Prostate gland (tissue), 2 donors: ENCODE measurements at regions not wholly inside any gene's neighbourhood (a gene's known extent, or its start where the extent isn't known, plus 50 kb on each side); places are given as distances from the start of the nearest gene placed in this dataset.

ENCODE experiments used
- DNase-seq: peaks from one replicate; pipeline ENCODE4 v3.0.0-alpha.2; 2019; ENCODE audit warnings: low spot score
- H3K27ac ChIP-seq, 2 donors: fragments of 200-600 bp; sonication (generic); 2 replicates each; pipeline ENCODE4 v1.5.1; 2017 to 2019
- H3K27me3 ChIP-seq: fragments of 200-600 bp; sonication (generic); replicated peaks from 2 replicates; pipeline ENCODE4 v1.5.1; 2019; ENCODE audit not compliant: insufficient read depth
- H3K36me3 ChIP-seq, 2 donors: fragments of 200-600 bp; sonication (generic); 1 replicate in 1 of 2; 2 replicates in 1 of 2; pipeline versions ENCODE4 v1.5.1 to v1.8.1; 2017 to 2019
- H3K4me1 ChIP-seq: fragments of 200-600 bp; sonication (generic); replicated peaks from 2 replicates; pipeline ENCODE4 v1.5.1; 2019
- H3K4me3 ChIP-seq, 2 donors: fragments of 200-600 bp; sonication (generic); 2 replicates each; pipeline ENCODE4 v1.5.1; 2017 to 2019
- H3K9me3 ChIP-seq: fragments of 200-600 bp; sonication (generic); 2 replicates; pipeline ENCODE4 v1.5.1; 2017
- POLR2A ChIP-seq: fragments of 450-650 bp; IDR thresholded peaks from one replicate; pipeline ENCODE4 v1.6.1; 2016; ENCODE audit warnings: antibody characterized with exemption, mild to moderate bottlenecking
- POLR2AphosphoS5 ChIP-seq: sonication (generic); formaldehyde crosslinking; IDR thresholded peaks from one replicate; pipeline ENCODE4 v1.6.1; 2017; ENCODE audit warnings: antibody characterized with exemption
- WGBS: methylation state at CpG from one replicate; pipeline ENCODE4 v1.1.5; 2018; 5-methylcytosine and 5-hydroxymethylcytosine counted together
- intact Hi-C: fragments of 100-400 bp; cut with DNase I; formaldehyde crosslinking; loops from one replicate; pipeline ENCODE4 v1.14.2; 2022
- TF ChIP-seq, protein P1 (sequence below), 4 experiments: fragments of 200-600 bp in 2 of 4; fragments of 450-650 bp in 2 of 4; sonication (generic) in 2 of 4; IDR thresholded peaks; 1 replicate in 3 of 4; 2 replicates in 1 of 4; pipeline ENCODE4 v1.5.1; 2016 to 2019; ENCODE audit warnings: antibody characterized with exemption in 4 of 4, mild to moderate bottlenecking in 2 of 4, moderate library complexity in 2 of 4

DNA sequence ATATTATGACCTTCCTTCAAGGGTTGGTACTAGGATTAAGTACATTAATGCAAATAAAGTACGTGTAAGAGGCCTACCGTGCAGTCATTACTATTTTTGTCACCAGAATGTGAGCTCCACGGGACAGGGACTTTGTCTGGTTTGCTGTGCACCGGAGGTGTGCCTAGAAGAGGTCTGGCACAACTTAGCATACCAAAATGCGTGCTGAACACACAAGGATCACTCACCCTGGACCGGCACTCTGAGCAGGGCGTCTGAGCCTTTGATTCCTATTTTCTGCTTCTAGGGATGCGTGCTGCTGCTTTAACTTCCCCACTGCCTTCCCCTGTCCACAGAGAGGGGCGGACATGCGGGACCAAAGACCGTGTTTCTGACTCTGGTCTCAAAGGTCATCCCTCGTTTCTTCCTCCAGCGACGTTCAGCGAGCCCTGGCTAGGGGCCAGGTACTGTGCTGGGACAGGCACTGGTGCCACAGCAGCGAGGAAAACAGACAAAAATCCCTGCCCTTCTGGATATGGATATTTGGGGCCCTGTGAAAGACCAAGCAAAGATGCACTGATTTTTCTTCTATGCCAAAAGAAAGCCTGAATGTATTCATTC, 222.7 kb downstream of the BMP7 start:
- H3K36me3 ChIP-seq = no peaks in the 10 kb centered on the region
- TF ChIP-seq POLR2A = no peak
- TF ChIP-seq POLR2AphosphoS5 = no peak
- TF ChIP-seq, protein P1, sequence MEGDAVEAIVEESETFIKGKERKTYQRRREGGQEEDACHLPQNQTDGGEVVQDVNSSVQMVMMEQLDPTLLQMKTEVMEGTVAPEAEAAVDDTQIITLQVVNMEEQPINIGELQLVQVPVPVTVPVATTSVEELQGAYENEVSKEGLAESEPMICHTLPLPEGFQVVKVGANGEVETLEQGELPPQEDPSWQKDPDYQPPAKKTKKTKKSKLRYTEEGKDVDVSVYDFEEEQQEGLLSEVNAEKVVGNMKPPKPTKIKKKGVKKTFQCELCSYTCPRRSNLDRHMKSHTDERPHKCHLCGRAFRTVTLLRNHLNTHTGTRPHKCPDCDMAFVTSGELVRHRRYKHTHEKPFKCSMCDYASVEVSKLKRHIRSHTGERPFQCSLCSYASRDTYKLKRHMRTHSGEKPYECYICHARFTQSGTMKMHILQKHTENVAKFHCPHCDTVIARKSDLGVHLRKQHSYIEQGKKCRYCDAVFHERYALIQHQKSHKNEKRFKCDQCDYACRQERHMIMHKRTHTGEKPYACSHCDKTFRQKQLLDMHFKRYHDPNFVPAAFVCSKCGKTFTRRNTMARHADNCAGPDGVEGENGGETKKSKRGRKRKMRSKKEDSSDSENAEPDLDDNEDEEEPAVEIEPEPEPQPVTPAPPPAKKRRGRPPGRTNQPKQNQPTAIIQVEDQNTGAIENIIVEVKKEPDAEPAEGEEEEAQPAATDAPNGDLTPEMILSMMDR (IDR thresholded peaks at IDR 0.05) = no peak
- H3K9me3 ChIP-seq = no peaks in the 10 kb centered on the region
- intact Hi-C loops = no loop called here
- no peak for DNase-seq
- peaks cover 3% of the 10 kb centered on the region for H3K27me3 ChIP-seq
- no peak overlapping the region for H3K27ac ChIP-seq
- no peak overlapping the region for H3K4me3 ChIP-seq
- WGBS = 41% methylated on average over 16 of the region's 16 CpGs
- H3K4me1 ChIP-seq = no peaks in the 10 kb centered on the region

DNA sequence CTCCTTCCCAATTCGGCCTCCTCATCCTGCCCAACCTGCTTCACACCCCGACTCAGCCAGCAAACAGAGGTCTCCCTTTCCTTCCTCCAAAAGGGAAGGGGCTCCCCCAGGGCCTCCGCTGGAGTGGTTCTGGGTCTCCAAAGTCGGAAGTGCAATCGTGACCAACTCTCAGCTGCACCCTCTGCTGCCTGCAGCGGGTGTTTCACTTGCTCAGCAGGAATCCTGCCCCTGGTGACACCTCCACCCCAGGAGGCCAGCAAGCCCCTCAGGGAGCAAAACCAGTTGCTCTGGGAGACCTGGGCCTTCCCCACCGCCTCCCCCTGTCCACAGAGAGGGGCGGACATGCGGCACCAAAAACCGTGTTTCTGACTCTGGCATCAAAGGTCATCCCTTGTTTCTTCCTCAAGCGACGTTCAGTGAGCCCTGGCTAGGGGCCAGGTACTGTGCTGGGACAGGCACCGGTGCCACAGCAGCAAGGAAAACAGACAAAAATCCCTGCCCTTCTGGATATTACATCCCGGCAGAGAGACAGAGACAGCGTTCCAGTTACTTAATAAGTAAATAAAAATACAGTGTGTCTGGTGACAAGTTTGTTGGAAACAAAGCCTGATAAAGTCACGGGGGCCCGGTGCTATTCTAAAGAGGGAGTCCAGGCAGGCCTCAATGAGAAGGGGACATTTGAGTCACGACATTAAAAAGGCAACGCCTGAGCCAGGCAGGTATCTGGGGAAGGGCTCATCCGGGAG, 219.0 kb downstream of the BMP7 start:
- intact Hi-C loops = no loop called here
- Histone ChIP-seq H3K9me3 (no peaks in the 10 kb centered on the region), H3K4me1 (peaks cover 4% of the 10 kb centered on the region), H3K4me3 (no peak overlapping the region), H3K36me3 (no peaks in the 10 kb centered on the region), H3K27me3 (no peaks in the 10 kb centered on the region), H3K27ac (peak overlapping the region in 1 of 2 donors; percentile 1)
- WGBS = 23% methylated on average over 20 of the region's 20 CpGs
- TF ChIP-seq, protein P1 (IDR thresholded peaks at IDR 0.05) = peak in 2 of 4 experiments; percentile 22 to 38
- TF ChIP-seq POLR2AphosphoS5 (peak; percentile 5), POLR2A (no peak)
- peak; percentile 53 for DNase-seq

DNA sequence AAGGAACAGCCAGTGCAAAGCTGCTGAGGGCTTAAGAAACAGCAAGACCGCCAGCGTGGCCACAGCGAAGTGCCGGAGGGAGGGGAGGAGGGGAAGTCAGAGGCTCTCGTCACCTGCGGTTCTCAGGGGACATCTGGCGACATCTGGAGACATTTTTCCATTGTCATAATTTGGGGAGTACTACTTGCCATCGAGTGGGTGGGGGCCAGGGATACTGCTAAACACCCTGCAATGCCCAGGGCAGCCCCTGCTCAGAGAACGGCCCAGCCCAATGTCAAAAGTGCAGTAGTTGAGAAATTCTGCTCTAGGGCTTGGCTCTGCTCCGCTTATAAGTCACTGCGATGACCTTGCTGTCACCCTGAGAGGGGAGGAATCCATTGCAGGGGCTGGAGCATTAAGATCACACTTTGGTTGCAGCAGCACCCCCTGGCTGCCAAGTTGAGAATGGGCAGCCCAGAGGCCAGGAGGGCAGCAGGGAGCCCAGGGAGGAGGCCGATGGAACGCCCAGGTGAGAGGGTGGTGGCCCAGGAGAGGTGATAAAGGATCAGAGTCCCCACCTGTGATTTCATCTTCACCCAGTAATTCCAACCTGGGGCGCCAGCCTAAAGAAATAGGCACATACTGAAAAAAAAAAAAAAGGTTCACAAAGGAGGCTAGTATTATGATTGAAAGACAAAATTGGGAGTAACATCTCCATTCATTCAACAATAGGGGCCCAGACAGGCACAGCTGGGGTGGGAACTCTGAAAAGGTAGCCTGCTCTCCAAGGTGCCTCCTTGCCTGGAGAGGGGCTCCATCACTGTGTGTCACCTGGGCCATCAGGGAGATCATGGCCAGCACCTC, 218.2 kb downstream of the BMP7 start:
- WGBS = 41% methylated on average over 14 of the region's 14 CpGs
- Histone ChIP-seq H3K27ac (peak overlapping the region in 1 of 2 donors; percentile 1), H3K36me3 (no peaks in the 10 kb centered on the region), H3K4me3 (no peak overlapping the region), H3K9me3 (no peaks in the 10 kb centered on the region), H3K27me3 (no peaks in the 10 kb centered on the region), H3K4me1 (peaks cover 4% of the 10 kb centered on the region)
- intact Hi-C loops = no loop called here
- TF ChIP-seq POLR2A = no peak
- TF ChIP-seq, protein P1 (IDR thresholded peaks at IDR 0.05) = peak; percentile 35 to 55 (median 36)
- DNase-seq = no peak

DNA sequence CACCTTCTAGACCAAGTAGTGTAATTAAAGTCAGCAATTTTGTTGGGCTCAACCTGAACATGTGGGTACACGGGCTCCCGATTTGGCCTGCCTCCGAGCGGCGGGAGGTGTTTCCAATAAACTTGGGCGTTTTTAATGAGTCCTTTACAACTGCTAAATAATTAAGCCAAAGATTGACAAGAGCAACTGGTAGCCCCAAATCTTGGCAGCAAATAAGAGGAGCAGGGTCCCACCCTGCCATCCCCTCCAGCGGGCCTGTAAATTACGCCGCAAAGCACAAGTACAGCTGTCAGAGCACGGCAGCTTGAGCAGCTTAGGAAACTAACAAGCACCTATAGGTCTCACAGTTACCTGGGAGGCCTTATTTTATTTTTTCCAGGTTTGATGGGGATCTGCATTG, 217.1 kb downstream of the BMP7 start:
- no peaks in the 10 kb centered on the region for H3K27me3 ChIP-seq
- H3K27ac ChIP-seq = no peak overlapping the region
- intact Hi-C loops = no loop called here
- no peak overlapping the region for H3K4me3 ChIP-seq
- TF ChIP-seq, protein P1 (IDR thresholded peaks at IDR 0.05) = no peak
- TF ChIP-seq POLR2A (no peak), POLR2AphosphoS5 (no peak)
- no peaks in the 10 kb centered on the region for H3K36me3 ChIP-seq
- H3K9me3 ChIP-seq = no peaks in the 10 kb centered on the region
- no peak for DNase-seq
- H3K4me1 ChIP-seq = peaks cover 4% of the 10 kb centered on the region
- WGBS = 49% methylated on average over 10 of the region's 10 CpGs
